ENCODE measurements at regions not wholly inside any gene's neighbourhood (a gene's known extent, or its start where the extent isn't known, plus 50 kb on each side); places are given as distances from the start of the nearest gene placed in this dataset.
"Not testable (repeated sequence)": the region's sequence is repeated elsewhere in the genome, so short reads cannot be mapped to it uniquely, and the experiment has no call there.

GRCh38 chr4:177957596-177958360 is 515.5 kb upstream of the AGA start:
- DNase-seq = no peak

GRCh38 chr4:177960566-177960965 is 518.3 kb upstream of the AGA start:
- DNase-seq = no peak

- DNase-seq = no peak
Observed at GRCh38 chr4:177961761-177962380, 519.6 kb upstream of the AGA start.

- DNase-seq = no peak
Observed at GRCh38 chr4:177964061-177964460, 521.8 kb upstream of the AGA start.

GRCh38 chr4:177964693-177965168 is 522.5 kb upstream of the AGA start:
- DNase-seq = no peak

- DNase-seq = no peak
Observed at GRCh38 chr4:177967328-177967727, 525.1 kb upstream of the AGA start.

GRCh38 chr4:177968817-177969442 is 526.7 kb upstream of the AGA start:
- DNase-seq = no peak

- no peak for DNase-seq
Observed at GRCh38 chr4:177974461-177974860, 532.2 kb upstream of the AGA start.

- no peak for DNase-seq
Observed at GRCh38 chr4:177975315-177975987, 533.2 kb upstream of the AGA start.

GRCh38 chr4:177986236-177986635 is 544.0 kb upstream of the AGA start:
- DNase-seq = no peak

- DNase-seq = no peak
Observed at GRCh38 chr4:177987896-177988295, 545.7 kb upstream of the AGA start.

- DNase-seq = no peak
Observed at GRCh38 chr4:177989503-177990201, 547.4 kb upstream of the AGA start.

- no peak for DNase-seq
Observed at GRCh38 chr4:178003098-178003657, 560.9 kb upstream of the AGA start.

GRCh38 chr4:178010596-178010995 is 568.4 kb upstream of the AGA start:
- no peak for DNase-seq

GRCh38 chr4:178015046-178015445 is 572.8 kb upstream of the AGA start:
- DNase-seq = not testable (repeated sequence)

- no peak for DNase-seq
Observed at GRCh38 chr4:178026999-178027398, 584.8 kb upstream of the AGA start.

GRCh38 chr4:178027796-178028195 is 585.6 kb upstream of the AGA start:
- DNase-seq = no peak

- no peak for DNase-seq
Observed at GRCh38 chr4:178028481-178028880, 586.2 kb upstream of the AGA start.

- DNase-seq = no peak
Observed at GRCh38 chr4:178037459-178038214, 595.4 kb upstream of the AGA start.

- DNase-seq = no peak
Observed at GRCh38 chr4:178056996-178057395, 614.8 kb upstream of the AGA start.

GRCh38 chr4:178063568-178063967 is 621.3 kb upstream of the AGA start:
- no peak for DNase-seq
